ENCODE measurements at regions not wholly inside any gene's neighbourhood (a gene's known extent, or its start where the extent isn't known, plus 50 kb on each side); places are given as distances from the start of the nearest gene placed in this dataset.
"Not testable (repeated sequence)": the region's sequence is repeated elsewhere in the genome, so short reads cannot be mapped to it uniquely, and the experiment has no call there.

- no peak for DNase-seq (ENCODE audit: low read depth)
- TF ChIP-seq CTCF (IDR thresholded peaks at IDR 0.05; ENCODE audit: low read length, missing control alignments), result no peak
Measured at GRCh38 chr2:131724019-131724418, 196.3 kb downstream of the CCDC74A start.

GRCh38 chr2:131728451-131728850 is 200.8 kb downstream of the CCDC74A start:
- DNase-seq (ENCODE audit: low read depth), result peak; percentile 34

More at GRCh38 chr2:131724019-131724418, 196.3 kb downstream of the CCDC74A start:
- H3K4me3 ChIP-seq (replicated peaks; ENCODE audit: low read depth, low read length), result no peak overlapping the region

DNA sequence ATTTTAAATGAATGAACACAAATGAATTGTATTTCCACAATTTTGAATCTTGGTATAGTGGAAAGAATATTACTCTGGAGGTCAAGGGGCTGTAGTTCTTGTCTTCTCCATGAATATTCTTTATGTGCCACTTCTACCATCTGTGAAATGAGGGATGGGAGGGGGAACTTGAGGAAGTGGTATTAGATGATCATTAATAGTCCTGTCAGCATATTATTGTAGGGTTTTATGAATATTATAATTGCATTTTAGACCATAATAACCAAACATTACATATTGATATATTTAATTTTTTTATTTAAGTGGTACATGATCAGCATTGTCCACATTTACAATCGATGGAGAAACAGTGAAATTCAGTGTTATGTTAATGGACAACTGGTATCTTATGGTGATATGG is 205.8 kb downstream of the CCDC74A start:
- DNase-seq (ENCODE audit: low read depth); H3K4me3 ChIP-seq (replicated peaks; ENCODE audit: low read depth, low read length): not testable (repeated sequence)

More at GRCh38 chr2:131728451-131728850, 200.8 kb downstream of the CCDC74A start:
- not testable (repeated sequence) for H3K4me3 ChIP-seq (replicated peaks; ENCODE audit: low read depth, low read length)

DNA sequence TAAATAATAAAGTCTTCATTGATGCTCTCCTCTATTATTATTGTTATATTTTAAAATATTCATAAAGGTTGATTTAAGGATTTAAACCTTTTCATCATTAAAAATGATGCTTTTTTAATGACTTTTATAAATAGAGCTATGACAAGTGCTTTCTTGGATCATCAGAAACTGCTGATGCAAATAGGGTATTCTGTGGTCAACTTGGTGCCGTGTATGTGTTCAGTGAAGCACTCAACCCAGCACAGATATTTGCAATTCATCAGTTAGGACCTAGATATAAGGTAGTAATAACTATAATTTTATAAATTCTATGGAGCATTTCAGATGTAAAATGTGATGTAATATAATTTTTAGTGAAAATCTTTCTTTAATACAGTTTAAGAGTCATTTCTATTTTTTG is 208.7 kb downstream of the CCDC74A start:
- not testable (repeated sequence) for H3K4me3 ChIP-seq (replicated peaks; ENCODE audit: low read depth, low read length); DNase-seq (ENCODE audit: low read depth)

GRCh38 chr2:131738533-131738932 is 210.8 kb downstream of the CCDC74A start:
- DNase-seq (ENCODE audit: low read depth); H3K4me3 ChIP-seq (replicated peaks; ENCODE audit: low read depth, low read length): not testable (repeated sequence)

DNA sequence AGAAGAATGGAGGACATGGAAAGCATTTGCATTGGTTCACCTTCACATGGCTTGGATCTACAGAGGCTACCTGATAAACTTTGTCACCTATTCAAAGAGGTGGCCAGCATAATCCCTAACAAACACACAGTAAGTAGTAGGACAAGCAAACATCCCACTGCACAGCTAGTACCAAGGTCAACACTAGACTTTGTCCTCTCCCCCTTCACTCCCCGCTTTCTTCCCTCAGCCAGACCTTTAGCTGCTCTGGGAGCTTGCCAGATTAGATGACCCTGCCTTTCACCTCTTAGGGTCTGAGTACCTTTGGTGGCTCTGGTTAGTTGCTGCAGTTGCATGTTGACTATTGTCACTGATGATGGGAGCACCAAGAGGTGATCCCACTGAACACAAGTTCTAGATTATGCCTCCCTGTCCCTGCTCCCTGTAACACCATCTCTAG is 211.3 kb downstream of the CCDC74A start:
- not testable (repeated sequence) for DNase-seq (ENCODE audit: low read depth); H3K4me3 ChIP-seq (replicated peaks; ENCODE audit: low read depth, low read length)

DNA sequence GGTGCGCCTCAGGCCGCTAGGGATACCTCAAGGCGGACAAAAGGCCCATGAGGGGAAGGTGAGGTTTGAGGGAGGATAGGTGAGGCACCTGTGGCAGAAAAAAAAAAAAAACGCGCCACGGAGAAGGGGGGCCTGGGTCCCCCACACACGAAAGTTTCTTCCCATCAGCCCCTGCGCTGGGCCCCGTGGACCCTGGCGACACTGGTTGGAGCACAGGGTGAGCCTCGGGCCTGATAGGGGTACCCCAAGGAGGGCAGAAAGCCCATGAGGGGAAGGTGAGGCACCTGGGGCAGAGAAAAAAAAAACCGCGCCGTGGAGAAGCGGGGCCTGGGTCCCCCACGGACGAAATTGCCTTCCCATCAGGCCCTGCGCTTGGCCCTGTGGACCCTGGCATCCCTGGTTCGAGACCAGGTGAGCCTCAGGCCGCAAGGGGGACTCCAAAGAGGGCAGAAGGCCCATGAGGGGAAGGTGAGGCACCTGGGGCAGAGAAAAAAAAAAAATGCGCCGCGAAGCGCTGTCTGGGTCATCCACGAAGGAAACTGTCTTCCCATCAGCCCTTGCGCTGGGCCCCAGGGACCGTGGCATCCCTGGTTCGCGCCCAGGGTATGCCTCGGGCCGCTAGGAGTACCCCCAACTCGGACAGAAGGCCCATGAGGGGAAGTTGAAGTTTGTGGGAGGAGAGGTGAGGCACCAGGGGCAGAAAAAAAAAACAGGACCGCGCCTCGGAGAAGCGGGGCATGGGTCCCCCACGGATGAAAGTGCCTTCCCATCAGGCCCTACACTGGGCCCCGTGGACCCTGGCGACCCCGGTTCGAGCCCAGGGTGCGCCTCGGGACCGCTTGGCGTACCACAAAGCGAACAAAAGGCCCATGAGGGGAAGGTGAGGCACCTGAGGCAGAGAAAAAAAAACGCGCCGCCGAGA is 226.2 kb downstream of the CCDC74A start:
- no peak overlapping the region for H3K4me3 ChIP-seq (replicated peaks; ENCODE audit: low read depth, low read length)
- TF ChIP-seq CTCF (IDR thresholded peaks at IDR 0.05; ENCODE audit: low read length, missing control alignments), result no peak
- no peak for DNase-seq (ENCODE audit: low read depth)

DNA sequence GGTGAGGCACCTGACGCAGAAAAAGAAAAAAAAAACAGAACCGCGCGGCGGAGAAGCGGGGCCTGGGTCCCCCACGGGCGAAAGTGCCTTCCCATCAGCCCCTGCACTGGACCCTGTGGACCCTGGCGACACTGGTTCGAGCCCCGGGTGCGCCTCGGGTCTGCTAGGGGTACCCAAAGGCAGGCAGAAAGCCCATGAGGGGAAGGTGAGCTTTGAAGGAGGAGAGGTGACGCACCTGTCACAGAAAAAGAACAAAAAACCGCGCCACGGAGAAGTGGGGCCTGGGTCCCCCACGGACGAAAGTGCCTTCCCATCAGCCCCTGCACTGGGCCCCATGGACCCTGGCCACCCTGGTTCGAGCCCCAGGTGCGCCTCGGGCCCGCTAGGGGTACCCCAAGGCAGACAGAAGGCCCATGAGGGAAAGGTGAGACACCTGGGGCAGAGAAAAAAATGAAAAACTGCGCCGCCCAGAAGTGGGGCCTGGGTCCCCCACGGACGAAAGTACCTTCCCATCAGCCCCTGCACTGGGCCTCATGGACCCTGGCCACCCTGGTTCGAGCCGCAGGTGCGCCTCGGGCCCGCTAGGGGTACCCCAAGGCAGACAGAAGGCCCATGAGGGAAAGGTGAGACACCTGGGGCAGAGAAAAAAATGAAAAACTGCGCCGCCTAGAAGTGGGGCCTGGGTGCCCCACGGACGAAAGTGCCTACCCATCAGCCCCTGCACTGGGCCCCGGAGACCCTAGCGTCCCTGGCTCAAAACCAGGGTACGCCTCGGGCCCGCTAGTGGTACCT is 227.4 kb downstream of the CCDC74A start:
- H3K4me3 ChIP-seq (replicated peaks; ENCODE audit: low read depth, low read length), result no peak overlapping the region
- no peak for DNase-seq (ENCODE audit: low read depth)
- TF ChIP-seq CTCF (IDR thresholded peaks at IDR 0.05; ENCODE audit: low read length, missing control alignments), result no peak

DNA sequence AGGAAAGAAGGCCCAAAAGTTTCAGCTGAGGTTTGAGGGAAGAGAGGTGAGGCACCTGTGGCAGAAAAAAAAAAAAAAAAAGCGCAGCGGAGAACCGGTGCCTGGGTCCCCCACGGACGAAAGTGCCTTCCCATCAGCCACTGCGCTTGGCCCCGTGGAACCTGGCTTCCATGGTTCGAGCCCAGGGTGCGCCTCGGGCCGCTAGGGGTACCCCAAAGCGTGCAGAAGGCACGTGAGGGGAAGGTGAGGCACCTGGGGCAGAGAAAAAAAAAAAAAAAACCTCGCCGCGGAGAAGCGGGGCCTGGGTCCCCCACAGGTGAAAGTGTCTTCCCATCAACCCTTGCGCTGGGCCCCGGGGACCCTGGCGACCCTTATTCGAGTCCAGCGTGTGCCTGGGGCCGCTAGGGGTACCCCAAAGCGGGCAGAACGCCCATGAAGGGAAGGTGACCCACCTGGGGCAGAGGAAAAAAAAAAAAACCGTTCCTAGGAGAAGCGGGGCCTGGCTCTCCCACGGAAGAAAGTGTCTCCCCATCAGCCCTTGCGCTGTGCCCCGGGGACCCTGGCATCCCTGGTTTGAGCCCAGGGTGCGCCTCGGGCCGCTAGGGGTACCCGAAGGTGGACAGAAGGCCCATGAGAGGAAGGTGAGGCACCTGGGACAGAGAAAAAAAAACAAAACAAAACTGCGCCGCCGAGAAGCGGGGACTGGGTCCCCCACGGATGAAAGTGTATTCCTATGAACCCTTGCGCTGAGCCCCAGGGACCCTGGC is 228.6 kb downstream of the CCDC74A start:
- H3K4me3 ChIP-seq (replicated peaks; ENCODE audit: low read depth, low read length), result no peak overlapping the region
- no peak for TF ChIP-seq CTCF (IDR thresholded peaks at IDR 0.05; ENCODE audit: low read length, missing control alignments)
- no peak for DNase-seq (ENCODE audit: low read depth)

GRCh38 chr2:131758941-131759340 is 231.3 kb downstream of the CCDC74A start:
- DNase-seq (ENCODE audit: low read depth); H3K4me3 ChIP-seq (replicated peaks; ENCODE audit: low read depth, low read length): not testable (repeated sequence)

DNA sequence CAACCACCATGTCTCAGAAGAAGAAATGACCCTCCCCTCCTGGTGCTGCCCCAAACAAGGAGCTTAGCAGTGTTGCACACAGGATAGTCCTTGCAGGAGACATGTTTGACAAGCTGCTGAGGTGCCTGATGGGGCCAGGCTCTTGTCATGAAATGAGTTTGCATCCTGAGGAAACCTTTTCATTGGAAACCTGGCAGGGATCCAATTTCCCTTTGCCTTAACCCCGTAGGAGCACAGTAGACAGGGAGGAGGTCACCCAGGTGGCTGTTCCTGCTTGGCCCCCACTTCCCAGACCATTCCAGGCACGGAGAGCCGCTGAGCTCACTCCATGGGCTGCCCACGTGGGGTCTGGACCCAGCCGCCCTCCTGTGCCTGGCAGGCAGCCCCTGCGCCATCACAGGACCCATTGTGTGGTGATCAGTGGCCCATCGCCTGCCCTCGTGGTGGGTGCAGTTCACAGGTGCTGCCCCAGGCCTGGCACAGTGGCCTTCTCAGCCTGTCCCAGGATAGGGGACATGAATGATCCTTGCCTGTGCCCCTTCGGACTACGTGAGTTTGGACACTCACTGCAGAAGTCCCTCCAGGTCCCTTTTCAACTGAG is 247.4 kb downstream of the CCDC74A start:
- not testable (repeated sequence) for H3K4me3 ChIP-seq (replicated peaks; ENCODE audit: low read depth, low read length); DNase-seq (ENCODE audit: low read depth)

GRCh38 chr2:131775903-131776506 is 248.3 kb downstream of the CCDC74A start:
- DNase-seq (ENCODE audit: low read depth); H3K4me3 ChIP-seq (replicated peaks; ENCODE audit: low read depth, low read length): not testable (repeated sequence)
